Muscle of arm (tissue), 1 donor: ENCODE measurements at regions not wholly inside any gene's neighbourhood (a gene's known extent, or its start where the extent isn't known, plus 50 kb on each side); places are given as distances from the start of the nearest gene placed in this dataset.

Source experiments
- DNase-seq: peaks from one replicate; pipeline ENCODE4 v3.0.0-alpha.2; 2013

- DNase-seq, result no peak
These were observed 111.2 kb upstream of the ASIC2 start for GRCh38 chr17:33404070-33404819.

- DNase-seq, result no peak
These were observed 123.0 kb upstream of the ASIC2 start for GRCh38 chr17:33416131-33416530.

- DNase-seq, result no peak
These were observed 128.8 kb upstream of the ASIC2 start for GRCh38 chr17:33421933-33422332.

- no peak for DNase-seq
These were observed 140.5 kb upstream of the ASIC2 start for GRCh38 chr17:33433581-33433980.

GRCh38 chr17:33434841-33435240 lies 141.7 kb upstream of the ASIC2 start:
- DNase-seq, result no peak

GRCh38 chr17:33435721-33436301 lies 142.7 kb upstream of the ASIC2 start:
- no peak for DNase-seq

GRCh38 chr17:33436321-33436720 lies 143.2 kb upstream of the ASIC2 start:
- no peak for DNase-seq

- DNase-seq, result no peak
These were observed 145.0 kb upstream of the ASIC2 start for GRCh38 chr17:33438139-33438538.

- no peak for DNase-seq
These were observed 145.5 kb upstream of the ASIC2 start for GRCh38 chr17:33438578-33438977.

GRCh38 chr17:33442320-33442719 lies 149.2 kb upstream of the ASIC2 start:
- no peak for DNase-seq

- DNase-seq, result no peak
These were observed 151.6 kb upstream of the ASIC2 start for GRCh38 chr17:33444731-33445130.

GRCh38 chr17:33447090-33447489 lies 154.0 kb upstream of the ASIC2 start:
- DNase-seq, result no peak

GRCh38 chr17:33451221-33451620 lies 158.1 kb upstream of the ASIC2 start:
- no peak for DNase-seq

GRCh38 chr17:33457477-33457876 lies 164.4 kb upstream of the ASIC2 start:
- DNase-seq, result no peak

- DNase-seq, result no peak
These were observed 166.2 kb upstream of the ASIC2 start for GRCh38 chr17:33459078-33459940.

- no peak for DNase-seq
These were observed 167.8 kb upstream of the ASIC2 start for GRCh38 chr17:33460781-33461450.

- DNase-seq, result no peak
These were observed 170.8 kb upstream of the ASIC2 start for GRCh38 chr17:33463887-33464286.

GRCh38 chr17:33464669-33465280 lies 171.7 kb upstream of the ASIC2 start:
- no peak for DNase-seq

- DNase-seq, result no peak
These were observed 176.3 kb upstream of the ASIC2 start for GRCh38 chr17:33469421-33469820.

- DNase-seq, result peak; percentile 28
These were observed 176.8 kb upstream of the ASIC2 start for GRCh38 chr17:33469911-33470310.

- DNase-seq, result no peak
These were observed 180.0 kb upstream of the ASIC2 start for GRCh38 chr17:33473061-33473460.

GRCh38 chr17:33474789-33475188 lies 181.7 kb upstream of the ASIC2 start:
- no peak for DNase-seq
